A549 (cell line): ENCODE measurements at regions not wholly inside any gene's neighbourhood (a gene's known extent, or its start where the extent isn't known, plus 50 kb on each side); places are given as distances from the start of the nearest gene placed in this dataset.

Source experiments
- CEBPB ChIP-seq, 2 experiments: fragments of >200 bp in 1 of 2; sonication (Bioruptor Twin) in 1 of 2; formaldehyde crosslinking in 1 of 2; IDR thresholded peaks; 2 replicates each; pipeline ENCODE4 v1.6.1; 2012 to 2016
- CTCF ChIP-seq: fragments of >200 bp; sonication (Bioruptor Twin); formaldehyde crosslinking; IDR thresholded peaks from 3 replicates; pipeline ENCODE4 v1.5.1; 2016
- HES2 ChIP-seq: fragments of >200 bp; sonication (Bioruptor Twin); formaldehyde crosslinking; IDR thresholded peaks from 2 replicates; pipeline ENCODE4 v1.6.1; 2016
- POLR2A ChIP-seq: IDR thresholded peaks from 2 replicates; pipeline ENCODE4 v1.6.1; 2012; ENCODE audit warnings: mild to moderate bottlenecking, low read length
- RFX5 ChIP-seq: fragments of 450-650 bp; IDR thresholded peaks from 2 replicates; pipeline ENCODE4 v1.7.1; 2014; ENCODE audit warnings: antibody characterized with exemption, mild to moderate bottlenecking, moderate library complexity
- SMC3 ChIP-seq: fragments of >200 bp; sonication (Bioruptor Twin); formaldehyde crosslinking; IDR thresholded peaks from 3 replicates; pipeline ENCODE4 v1.6.1; 2018; ENCODE audit warnings: inconsistent platforms
- TF ChIP-seq, protein P1 (sequence below): IDR thresholded peaks from 2 replicates; pipeline ENCODE4 v1.6.1; 2012

DNA sequence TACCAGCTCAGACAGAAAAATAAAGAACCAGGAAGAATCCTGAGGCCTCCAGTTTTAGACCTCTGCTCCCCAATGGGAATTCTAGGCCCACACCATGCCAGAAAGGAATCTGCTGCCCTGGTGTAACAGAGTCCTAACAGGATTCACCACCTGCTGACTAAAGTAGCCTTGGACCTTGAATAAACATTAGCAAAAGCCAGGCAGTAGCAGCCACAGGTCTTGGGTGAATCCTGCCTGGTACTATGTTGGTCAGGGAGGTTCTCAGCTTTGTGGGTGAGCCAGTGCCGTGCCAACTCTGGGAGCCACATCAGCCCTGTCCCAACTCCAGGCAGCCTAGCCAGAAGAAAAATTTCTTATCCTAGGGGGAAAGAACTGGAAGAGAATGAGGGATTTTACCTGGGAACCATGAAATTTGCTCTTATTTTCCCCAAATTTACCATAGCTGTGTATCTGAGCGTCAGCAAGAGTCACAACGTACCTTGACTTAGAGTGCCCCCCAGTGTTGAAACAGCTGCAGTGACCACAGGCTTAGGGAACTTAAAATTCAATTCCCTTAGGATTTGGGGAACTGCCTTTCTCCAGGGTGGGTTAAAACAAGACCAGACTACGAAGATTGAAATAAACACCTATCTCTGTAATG lies 1895.6 kb upstream of the PRR20A start:
- TF ChIP-seq CTCF (no peak), SMC3 (no peak), HES2 (no peak), POLR2A (no peak), CEBPB (IDR thresholded peaks at IDR 0.05) (no peak), RFX5 (no peak)
- TF ChIP-seq, protein P1, sequence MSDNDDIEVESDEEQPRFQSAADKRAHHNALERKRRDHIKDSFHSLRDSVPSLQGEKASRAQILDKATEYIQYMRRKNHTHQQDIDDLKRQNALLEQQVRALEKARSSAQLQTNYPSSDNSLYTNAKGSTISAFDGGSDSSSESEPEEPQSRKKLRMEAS = no peak
